H9 (cell line): ENCODE measurements at regions not wholly inside any gene's neighbourhood (a gene's known extent, or its start where the extent isn't known, plus 50 kb on each side); places are given as distances from the start of the nearest gene placed in this dataset.

ENCODE experiments used
- DNase-seq: peaks from one replicate; pipeline ENCODE4 v3.0.0-alpha.2; 2017
- H2AFZ ChIP-seq: one replicate; pipeline ENCODE4 v1.6.1; 2013; ENCODE audit warnings: mild to moderate bottlenecking, low read length, control low read depth, moderate library complexity
- H2AK5ac ChIP-seq: 2 replicates; pipeline ENCODE4 v1.6.1; 2013; ENCODE audit warnings: low read length, control low read depth, mixed read lengths; ENCODE audit not compliant: insufficient read length
- H2BK120ac ChIP-seq: one replicate; pipeline ENCODE4 v1.6.1; 2013; ENCODE audit warnings: low read depth, mild to moderate bottlenecking, low read length, control low read depth, inconsistent platforms; ENCODE audit not compliant: poor library complexity, severe bottlenecking
- H2BK12ac ChIP-seq: 2 replicates; pipeline ENCODE4 v1.6.1; 2013; ENCODE audit warnings: low read length, control low read depth, mixed read lengths, low read depth; ENCODE audit not compliant: insufficient read length
- H2BK15ac ChIP-seq: 2 replicates; pipeline ENCODE4 v1.6.1; 2013; ENCODE audit warnings: low read depth, low read length, control low read depth
- H2BK20ac ChIP-seq: one replicate; pipeline ENCODE4 v1.6.1; 2013; ENCODE audit warnings: low read depth, mild to moderate bottlenecking, low read length, control low read depth, inconsistent platforms; ENCODE audit not compliant: poor library complexity, severe bottlenecking
- H2BK5ac ChIP-seq: 2 replicates; pipeline ENCODE4 v1.6.1; 2013; ENCODE audit warnings: low read length, control low read depth, mixed read lengths; ENCODE audit not compliant: insufficient read length
- H3K14ac ChIP-seq: 2 replicates; pipeline ENCODE4 v1.6.1; 2013; ENCODE audit warnings: low read length, control low read depth; ENCODE audit not compliant: insufficient read depth
- H3K18ac ChIP-seq: 2 replicates; pipeline ENCODE4 v1.6.1; 2013; ENCODE audit warnings: low read depth, mild to moderate bottlenecking, mixed read lengths, low read length, control low read depth; ENCODE audit not compliant: insufficient read length
- H3K23ac ChIP-seq: 2 replicates; pipeline ENCODE4 v1.6.1; 2013; ENCODE audit warnings: low read length, control low read depth, mixed read lengths, low read depth; ENCODE audit not compliant: insufficient read length
- H3K23me2 ChIP-seq: 2 replicates; pipeline ENCODE4 v1.6.1; 2013; ENCODE audit warnings: low read depth, mild to moderate bottlenecking, mixed read lengths, low read length, control low read depth; ENCODE audit not compliant: insufficient read length, poor library complexity, severe bottlenecking
- H3K27ac ChIP-seq: 2 replicates; pipeline ENCODE4 v1.5.1; 2013; ENCODE audit warnings: low read length, control low read depth, mixed read lengths, low read depth; ENCODE audit not compliant: insufficient read length
- H3K27me3 ChIP-seq: 2 replicates; pipeline ENCODE4 v1.6.1; 2013; ENCODE audit warnings: low read length, control low read depth, inconsistent platforms; ENCODE audit not compliant: insufficient read depth
- H3K4ac ChIP-seq: 2 replicates; pipeline ENCODE4 v1.6.1; 2013; ENCODE audit warnings: low read depth, mild to moderate bottlenecking, control low read depth, inconsistent platforms, low read length, moderate library complexity
- H3K4me1 ChIP-seq: 2 replicates; pipeline ENCODE4 v1.6.1; 2013; ENCODE audit warnings: low read length, control low read depth, inconsistent platforms; ENCODE audit not compliant: insufficient read depth
- H3K4me2 ChIP-seq: 2 replicates; pipeline ENCODE4 v1.6.1; 2013; ENCODE audit warnings: low read length, control low read depth, mixed read lengths; ENCODE audit not compliant: insufficient read length, insufficient read depth
- H3K56ac ChIP-seq: 2 replicates; pipeline ENCODE4 v1.6.1; 2013; ENCODE audit warnings: low read depth, mild to moderate bottlenecking, mixed read lengths, low read length, control low read depth; ENCODE audit not compliant: insufficient read length
- H3K79me1 ChIP-seq: 2 replicates; pipeline ENCODE4 v1.6.1; 2013; ENCODE audit warnings: low read depth, mild to moderate bottlenecking, moderate library complexity, low read length, control low read depth, inconsistent platforms; ENCODE audit not compliant: insufficient read depth, poor library complexity, severe bottlenecking
- H3K79me2 ChIP-seq: 2 replicates; pipeline ENCODE4 v1.6.1; 2013; ENCODE audit warnings: low read length, control low read depth, inconsistent platforms; ENCODE audit not compliant: insufficient read depth
- H3K9ac ChIP-seq: 2 replicates; pipeline ENCODE4 v1.6.1; 2013; ENCODE audit warnings: low read length, control low read depth, mixed read lengths; ENCODE audit not compliant: insufficient read length; ENCODE audit errors: extremely low read depth
- H3K9me3 ChIP-seq: one replicate; pipeline ENCODE4 v1.6.1; 2013; ENCODE audit warnings: low read depth, low read length, inconsistent platforms; ENCODE audit not compliant: control insufficient read depth
- H3T11ph ChIP-seq: one replicate; pipeline ENCODE4 v1.6.1; 2013; ENCODE audit warnings: mild to moderate bottlenecking, low read length, control low read depth, inconsistent platforms
- H4K20me1 ChIP-seq: one replicate; pipeline ENCODE4 v1.6.1; 2013; ENCODE audit not compliant: control insufficient read depth, insufficient read length, insufficient read depth
- H4K5ac ChIP-seq: 2 replicates; pipeline ENCODE4 v1.6.1; 2013; ENCODE audit warnings: low read depth, mild to moderate bottlenecking, mixed read lengths, low read length, control low read depth; ENCODE audit not compliant: insufficient read length
- H4K8ac ChIP-seq: replicated peaks from 2 replicates; pipeline ENCODE4 v1.6.1; 2013; ENCODE audit warnings: low read length, control low read depth, mixed read lengths, low read depth; ENCODE audit not compliant: insufficient read length
- H4K91ac ChIP-seq: 2 replicates; pipeline ENCODE4 v1.6.1; 2013; ENCODE audit warnings: low read depth, mild to moderate bottlenecking, moderate library complexity, mixed read lengths, low read length, control low read depth; ENCODE audit not compliant: insufficient read length
- H3K27ac Mint-ChIP-seq, 3 experiments: 2 replicates in 2 of 3; 3 replicates in 1 of 3; pipeline ENCODE4 v1.8.0; 2020 to 2021; ENCODE audit warnings: mixed read lengths in 3 of 3, mild to moderate bottlenecking in 1 of 3, moderate library complexity in 1 of 3
- H3K27me3 Mint-ChIP-seq: 2 replicates; pipeline ENCODE4 v1.8.0; 2021; ENCODE audit warnings: low read depth, mild to moderate bottlenecking, moderate library complexity, mixed read lengths
- H3K36me3 Mint-ChIP-seq, 3 experiments: 2 replicates in 2 of 3; 3 replicates in 1 of 3; pipeline ENCODE4 v1.8.0; 2020 to 2021; ENCODE audit warnings: low read depth in 3 of 3, mixed read lengths in 3 of 3; ENCODE audit not compliant: insufficient read depth in 1 of 3
- H3K4me1 Mint-ChIP-seq, 2 experiments: 2 replicates each; pipeline ENCODE4 v1.8.0; 2020; ENCODE audit warnings: mixed read lengths in 2 of 2
- H3K4me3 Mint-ChIP-seq, 2 experiments: 2 replicates in 1 of 2; 3 replicates in 1 of 2; pipeline ENCODE4 v1.8.0; 2020 to 2021; ENCODE audit warnings: mild to moderate bottlenecking in 2 of 2, mixed read lengths in 2 of 2, moderate library complexity in 1 of 2
- H3K9me3 Mint-ChIP-seq, 2 experiments: 2 replicates in 1 of 2; 3 replicates in 1 of 2; pipeline ENCODE4 v1.8.0; 2020; ENCODE audit warnings: mild to moderate bottlenecking in 2 of 2, mixed read lengths in 2 of 2, moderate library complexity in 1 of 2
- CTCF ChIP-seq: fragments of 200-600 bp; sonication (generic); conservative IDR thresholded peaks from 3 replicates; pipeline ENCODE4 v1.8.0; 2021; ENCODE audit warnings: antibody characterized with exemption, mild to moderate bottlenecking
- WGBS: extraction: QIAGEN DNeasy Blood & Tissue Kit; methylation state at CpG from one replicate; pipeline ENCODE4 v1.1.7; 2013; ENCODE audit warnings: missing lambda C conversion rate, low lambda C conversion rate, mixed read lengths; ENCODE audit not compliant: insufficient read length; ENCODE audit errors: extremely low coverage; 5-methylcytosine and 5-hydroxymethylcytosine counted together

GRCh38 chrX:125210146-125210545 is 109.5 kb upstream of the TEX13C start:
- Histone ChIP-seq H3K18ac (no peak overlapping the region), H3T11ph (no peak overlapping the region), H3K79me2 (no peaks in the 10 kb centered on the region), H4K91ac (no peak overlapping the region), H4K20me1 (no peaks in the 10 kb centered on the region), H3K9me3 (no peaks in the 10 kb centered on the region), H3K23ac (no peak overlapping the region), H3K14ac (no peak overlapping the region), H2AFZ (no peak overlapping the region), H3K4ac (no peak overlapping the region), H3K27ac (peak overlapping the region; percentile 85), H4K5ac (no peak overlapping the region), H4K8ac (no peak overlapping the region), H2BK20ac (no peak overlapping the region), H2BK5ac (no peak overlapping the region), H3K9ac (no peak overlapping the region), H2AK5ac (no peak overlapping the region), H2BK12ac (no peak overlapping the region), H3K56ac (no peak overlapping the region), H3K23me2 (peaks cover 4% of the 10 kb centered on the region), H3K27me3 (no peaks in the 10 kb centered on the region), H3K79me1 (no peaks in the 10 kb centered on the region), H2BK120ac (no peak overlapping the region), H3K4me2 (no peak overlapping the region), H2BK15ac (no peak overlapping the region), H3K4me1 (no peaks in the 10 kb centered on the region; the same call in 1 of the 2 replicates)
- Mint-ChIP-seq H3K27ac (peak overlapping the region in 2 of 3 experiments; percentile 32 to 62; a peak in 3 of 7 replicates), H3K36me3 (no peaks in the 10 kb centered on the region; a peak in 2 of 7 replicates), H3K4me3 (no peak overlapping the region), H3K4me1 (peaks cover 29 to 36% of the 10 kb centered on the region in 2 experiments), H3K27me3 (no peaks in the 10 kb centered on the region; the same call in 1 of the 2 replicates), H3K9me3 (peaks cover 6 to 10% of the 10 kb centered on the region in 2 experiments; a peak in 4 of 5 replicates)
- DNase-seq: peak; percentile 32
- WGBS: no CpG with 5 or more reads among the region's 1 CpG
- no peak for TF ChIP-seq CTCF
